ENCODE measurements at regions not wholly inside any gene's neighbourhood (a gene's known extent, or its start where the extent isn't known, plus 50 kb on each side); places are given as distances from the start of the nearest gene placed in this dataset.

GRCh38 chr12:81874586-81874985 is 115.4 kb upstream of the PPFIA2 start:
- H3K9me3 ChIP-seq (ENCODE audit: control insufficient read depth in 4 of 4, low read length in 3 of 4): no peaks in the 10 kb centered on the region
- 29% methylated on average over 2 of the region's 2 CpGs for WGBS

More at GRCh38 chr12:81874586-81874985, 115.4 kb upstream of the PPFIA2 start:
- no peak for TF ChIP-seq HNF4A (conservative IDR thresholded peaks at IDR 0.05)
- TF ChIP-seq RXRA (IDR thresholded peaks at IDR 0.05): no peak
- no peak for TF ChIP-seq RAD21 (IDR thresholded peaks at IDR 0.05)
- no peak for TF ChIP-seq YY1 (IDR thresholded peaks at IDR 0.05)
- TF ChIP-seq JUND (IDR thresholded peaks at IDR 0.05): no peak
- no peak for TF ChIP-seq ZBTB33 (IDR thresholded peaks at IDR 0.05)
- TF ChIP-seq EGR1 (IDR thresholded peaks at IDR 0.05; ENCODE audit: low read depth in 2 of 2): no peak
- no peak for TF ChIP-seq FOXA1 (IDR thresholded peaks at IDR 0.05)
- no peak for TF ChIP-seq CTCF (IDR thresholded peaks at IDR 0.05; ENCODE audit: low read depth, low read length, missing input control)
- no peak for TF ChIP-seq SP1 (IDR thresholded peaks at IDR 0.05)
- TF ChIP-seq GABPA (IDR thresholded peaks at IDR 0.05 in 1 of 2, conservative IDR thresholded peaks at IDR 0.05 in 1 of 2): no peak
- TF ChIP-seq HNF4G (IDR thresholded peaks at IDR 0.05): no peak
- TF ChIP-seq ATF3 (IDR thresholded peaks at IDR 0.05): no peak
- TF ChIP-seq NR2F2 (IDR thresholded peaks at IDR 0.05): no peak
- no peak for TF ChIP-seq FOXA2 (IDR thresholded peaks at IDR 0.05)
- TF ChIP-seq MAX (IDR thresholded peaks at IDR 0.05): no peak
- TF ChIP-seq REST (IDR thresholded peaks at IDR 0.05): no peak
- no peak for TF ChIP-seq TAF1 (conservative IDR thresholded peaks at IDR 0.05)
- DNase-seq (ENCODE audit: low spot score): no peak
- Histone ChIP-seq H3K27ac (ENCODE audit: low read depth in 1 of 2, low read length in 2 of 2) (no peak overlapping the region), H3K36me3 (ENCODE audit: control insufficient read depth in 4 of 4, insufficient read depth in 3 of 4, low read depth in 1 of 4, low read length in 3 of 4) (no peaks in the 10 kb centered on the region), H3K27me3 (ENCODE audit: control insufficient read depth in 4 of 4, insufficient read depth in 4 of 4, low read length in 3 of 4) (peaks cover 0 to 3% (median 0%) of the 10 kb centered on the region in 4 donors), H3K9ac (ENCODE audit: low read depth in 1 of 2, low read length in 2 of 2) (no peak overlapping the region), H3K4me3 (ENCODE audit: low read depth in 1 of 3, low read length in 3 of 3) (no peak overlapping the region), H3K4me1 (ENCODE audit: control insufficient read depth in 4 of 4, insufficient read depth in 4 of 4, low read length in 3 of 4) (no peaks in the 10 kb centered on the region)
